GM23338 (cell line): ENCODE measurements at regions not wholly inside any gene's neighbourhood (a gene's known extent, or its start where the extent isn't known, plus 50 kb on each side); places are given as distances from the start of the nearest gene placed in this dataset.

Experiments used
- ATAC-seq: fragments of 200-7000 bp; cut with Tn5 transposase; 3 replicates; pipeline ENCODE4 v1.9.1; 2020
- DNase-seq: peaks from one replicate; pipeline ENCODE4 v3.0.0-alpha.2; 2015; ENCODE audit warnings: low spot score
- H2AFZ ChIP-seq: fragments of 200-600 bp; sonication (generic); 2 replicates; pipeline ENCODE4 v1.8.0; 2016; ENCODE audit warnings: antibody characterized with exemption, mild to moderate bottlenecking, moderate library complexity
- H3F3A ChIP-seq: fragments of 200-600 bp; sonication (generic); replicated peaks from 2 replicates; pipeline ENCODE4 v1.8.0; 2017; ENCODE audit warnings: antibody characterized with exemption, mixed run types, low read depth
- H3K27ac ChIP-seq: fragments of 200-600 bp; sonication (generic); 2 replicates; pipeline ENCODE4 v1.6.1; 2016; ENCODE audit warnings: low read depth
- H3K27me3 ChIP-seq: fragments of 200-600 bp; sonication (generic); 2 replicates; pipeline ENCODE4 v1.8.0; 2016; ENCODE audit warnings: mild to moderate bottlenecking, mixed run types, moderate library complexity; ENCODE audit not compliant: insufficient read depth
- H3K36me3 ChIP-seq: fragments of 200-600 bp; sonication (generic); 2 replicates; pipeline ENCODE4 v1.8.0; 2016; ENCODE audit warnings: mild to moderate bottlenecking; ENCODE audit not compliant: insufficient read depth
- H3K4me1 ChIP-seq: fragments of 200-600 bp; sonication (generic); 2 replicates; pipeline ENCODE4 v1.8.0; 2016; ENCODE audit warnings: mild to moderate bottlenecking, moderate library complexity; ENCODE audit not compliant: insufficient read depth
- H3K4me2 ChIP-seq: fragments of 200-600 bp; sonication (generic); 2 replicates; pipeline ENCODE4 v1.7.1; 2017; ENCODE audit warnings: mixed run types
- H3K4me3 ChIP-seq: fragments of 200-600 bp; sonication (generic); 2 replicates; pipeline ENCODE4 v1.6.1; 2016; ENCODE audit warnings: mixed run types
- H3K79me2 ChIP-seq: fragments of 200-600 bp; sonication (generic); replicated peaks from 2 replicates; pipeline ENCODE4 v1.8.0; 2017; ENCODE audit warnings: mild to moderate bottlenecking; ENCODE audit not compliant: insufficient read depth
- H3K9me2 ChIP-seq: fragments of 200-600 bp; sonication (generic); 2 replicates; pipeline ENCODE4 v1.8.0; 2017; ENCODE audit not compliant: insufficient read depth
- H4K20me1 ChIP-seq: fragments of 200-600 bp; sonication (generic); replicated peaks from 2 replicates; pipeline ENCODE4 v1.8.0; 2017; ENCODE audit warnings: mild to moderate bottlenecking; ENCODE audit not compliant: insufficient read depth
- H3K27ac Mint-ChIP-seq: 2 replicates; pipeline ENCODE4 v1.8.0; 2020; ENCODE audit warnings: inconsistent platforms, mild to moderate bottlenecking, moderate library complexity, mixed read lengths
- H3K27me3 Mint-ChIP-seq: 3 replicates; pipeline ENCODE4 v1.8.0; 2022; ENCODE audit warnings: low read depth, mild to moderate bottlenecking, moderate library complexity, mixed read lengths, inconsistent platforms; ENCODE audit not compliant: insufficient read depth, poor library complexity
- H3K36me3 Mint-ChIP-seq: 3 replicates; pipeline ENCODE4 v1.8.0; 2021; ENCODE audit warnings: low read depth, mild to moderate bottlenecking, inconsistent platforms, moderate library complexity, mixed read lengths
- H3K4me1 Mint-ChIP-seq: 3 replicates; pipeline ENCODE4 v1.8.0; 2020; ENCODE audit warnings: mild to moderate bottlenecking, inconsistent platforms, mixed read lengths
- H3K4me3 Mint-ChIP-seq: 3 replicates; pipeline ENCODE4 v1.8.0; 2021; ENCODE audit warnings: moderate library complexity, mild to moderate bottlenecking, inconsistent platforms, mixed read lengths
- H3K9me3 Mint-ChIP-seq: 3 replicates; pipeline ENCODE4 v1.8.0; 2020; ENCODE audit warnings: moderate library complexity, mild to moderate bottlenecking, inconsistent platforms, mixed read lengths
- CREB1 ChIP-seq: fragments of 250-450 bp; sonication (Bioruptor Pico); IDR thresholded peaks from 2 replicates; pipeline ENCODE4 v1.5.0; 2020; ENCODE audit warnings: low read depth, mild to moderate bottlenecking, moderate library complexity
- CTCF ChIP-seq, 2 experiments: fragments of 200-600 bp in 1 of 2; sonication (generic) in 1 of 2; conservative IDR thresholded peaks; 2 replicates each; pipeline versions ENCODE4 v1.5.1 to v1.6.1; 2016 to 2017; ENCODE audit warnings: antibody characterized with exemption in 2 of 2, low read depth in 2 of 2, mild to moderate bottlenecking in 2 of 2, moderate library complexity in 1 of 2
- ETS1 ChIP-seq: IDR thresholded peaks from 2 replicates; pipeline ENCODE4 v1.6.1; 2016; ENCODE audit warnings: antibody characterized with exemption
- EZH2 ChIP-seq: fragments of 200-600 bp; sonication (generic); IDR thresholded peaks from one replicate; pipeline ENCODE4 v1.8.0; 2017; ENCODE audit warnings: antibody characterized with exemption, mild to moderate bottlenecking, low read depth; ENCODE audit not compliant: unreplicated experiment
- EZH2phosphoT487 ChIP-seq: fragments of 200-600 bp; sonication (generic); IDR thresholded peaks from one replicate; pipeline ENCODE4 v1.8.1; 2018; ENCODE audit warnings: antibody characterized with exemption; ENCODE audit not compliant: unreplicated experiment
- JUNB ChIP-seq: IDR thresholded peaks from one replicate; pipeline ENCODE4 v1.6.1; 2016; ENCODE audit warnings: antibody characterized with exemption; ENCODE audit not compliant: unreplicated experiment
- NANOG ChIP-seq: IDR thresholded peaks from 2 replicates; pipeline ENCODE4 v1.6.1; 2016; ENCODE audit warnings: antibody characterized with exemption, borderline replicate concordance
- POLR2AphosphoS5 ChIP-seq: IDR thresholded peaks from 2 replicates; pipeline ENCODE4 v1.6.1; 2016; ENCODE audit warnings: antibody characterized with exemption, low read depth
- REST ChIP-seq: IDR thresholded peaks from one replicate; pipeline ENCODE4 v1.6.1; 2018; ENCODE audit warnings: antibody characterized with exemption; ENCODE audit not compliant: unreplicated experiment
- STAT1 ChIP-seq: IDR thresholded peaks from one replicate; pipeline ENCODE4 v1.6.1; 2016; ENCODE audit warnings: antibody characterized with exemption; ENCODE audit not compliant: unreplicated experiment
- ZNF114 ChIP-seq: fragments of 250-450 bp; sonication (Bioruptor Pico); IDR thresholded peaks from 2 replicates; pipeline ENCODE4 v1.5.0; 2020; ENCODE audit warnings: mild to moderate bottlenecking, moderate library complexity
- ZNF331 ChIP-seq: fragments of 250-450 bp; sonication (Bioruptor Pico); IDR thresholded peaks from 2 replicates; pipeline ENCODE4 v1.5.0; 2020; ENCODE audit warnings: low read depth, mild to moderate bottlenecking, moderate library complexity
- ZNF462 ChIP-seq: fragments of 250-450 bp; sonication (Bioruptor Pico); IDR thresholded peaks from 2 replicates; pipeline ENCODE4 v1.5.0; 2020; ENCODE audit warnings: mild to moderate bottlenecking, moderate library complexity

- H3K36me3 Mint-ChIP-seq: no peaks in the 10 kb centered on the region
- peaks cover 69% of the 10 kb centered on the region for H3K4me1 ChIP-seq
Measured at GRCh38 chr15:96701877-96702276, 371.4 kb downstream of the NR2F2 start.

More at GRCh38 chr15:96701877-96702276, 371.4 kb downstream of the NR2F2 start:
- H3K36me3 ChIP-seq: no peaks in the 10 kb centered on the region
- Mint-ChIP-seq H3K27me3 (peaks cover 8% of the 10 kb centered on the region), H3K4me1 (peaks cover 64% of the 10 kb centered on the region), H3K4me3 (peak overlapping the region; percentile 21; the same call in 1 of the 3 replicates), H3K27ac (no peak overlapping the region), H3K9me3 (no peaks in the 10 kb centered on the region)
- no peaks in the 10 kb centered on the region for H4K20me1 ChIP-seq
- ATAC-seq (no peak), DNase-seq (no peak)
- H3K27me3 ChIP-seq: no peaks in the 10 kb centered on the region
- no peak overlapping the region for H3K27ac ChIP-seq
- no peak overlapping the region for H2AFZ ChIP-seq
- no peaks in the 10 kb centered on the region; the same call in 1 of the 2 replicates for H3F3A ChIP-seq
- no peaks in the 10 kb centered on the region for H3K79me2 ChIP-seq
- H3K4me2 ChIP-seq: peak overlapping the region; percentile 59
- TF ChIP-seq CTCF (conservative IDR thresholded peaks at IDR 0.05; ENCODE audit: low read depth in 2 of 2): no peak
- no peak for TF ChIP-seq CREB1 (CRISPR knock-in tag)
- no peak for TF ChIP-seq ZNF462 (CRISPR knock-in tag)
- TF ChIP-seq POLR2AphosphoS5: no peak
- TF ChIP-seq NANOG: no peak
- no peak for TF ChIP-seq EZH2phosphoT487
- TF ChIP-seq ETS1: no peak
- TF ChIP-seq ZNF331 (CRISPR knock-in tag): no peak
- TF ChIP-seq STAT1: no peak
- no peak for TF ChIP-seq EZH2
- no peak for TF ChIP-seq ZNF114
- no peak for TF ChIP-seq JUNB
- no peak for TF ChIP-seq REST
- peak overlapping the region; percentile 27; the same call in 1 of the 2 replicates for H3K4me3 ChIP-seq
- no peaks in the 10 kb centered on the region for H3K9me2 ChIP-seq
